Ovary (tissue), 7 donors: ENCODE measurements at regions not wholly inside any gene's neighbourhood (a gene's known extent, or its start where the extent isn't known, plus 50 kb on each side); places are given as distances from the start of the nearest gene placed in this dataset.

Experiments
- DNase-seq, 5 donors: peaks; one replicate each; pipeline ENCODE4 v3.0.0-alpha.2; 2019 to 2020
- H3K27ac ChIP-seq, 2 donors: fragments of 200-600 bp; one replicate each; pipeline versions ENCODE4 v1.5.1 to v1.8.0; 2019 to 2022
- H3K27me3 ChIP-seq: fragments of 200-600 bp; one replicate; pipeline ENCODE4 v1.8.0; 2022
- H3K36me3 ChIP-seq: fragments of 200-600 bp; sonication (generic); one replicate; pipeline ENCODE4 v1.5.1; 2019
- H3K4me1 ChIP-seq: one replicate; pipeline ENCODE4 v1.8.1; 2013; ENCODE audit warnings: mild to moderate bottlenecking, moderate library complexity; ENCODE audit not compliant: insufficient read depth
- H3K4me3 ChIP-seq: fragments of 200-600 bp; sonication (generic); one replicate; pipeline ENCODE4 v1.5.1; 2017
- H3K9me3 ChIP-seq, 2 donors: fragments of 200-600 bp in 1 of 2; sonication (generic) in 1 of 2; one replicate each; pipeline versions ENCODE4 v1.5.1 to v1.8.1; 2013 to 2019; ENCODE audit warnings: mild to moderate bottlenecking in 1 of 2, moderate library complexity in 1 of 2
- EP300 ChIP-seq: sonication (generic); formaldehyde crosslinking; IDR thresholded peaks from one replicate; pipeline ENCODE4 v1.6.1; 2017; ENCODE audit warnings: antibody characterized with exemption
- POLR2A ChIP-seq: fragments of 450-650 bp; IDR thresholded peaks from one replicate; pipeline ENCODE4 v1.6.1; 2017; ENCODE audit warnings: antibody characterized with exemption, mild to moderate bottlenecking, moderate library complexity
- WGBS, 3 donors: extraction: QIAGEN DNeasy Blood & Tissue Kit in 1 of 3; methylation state at CpG; one replicate each; pipeline versions ENCODE4 v1.1.5 to v1.1.7; 2013 to 2017; 5-methylcytosine and 5-hydroxymethylcytosine counted together
- intact Hi-C, 4 donors: fragments of 100-400 bp; cut with DNase I; formaldehyde crosslinking; loops; one replicate each; pipeline versions ENCODE4 v1.11.0 to v1.15.1; 2022 to 2023
- TF ChIP-seq, protein P1 (sequence below), 3 donors: fragments of 450-650 bp in 2 of 3; fragments of 200-600 bp in 1 of 3; IDR thresholded peaks; one replicate each; pipeline versions ENCODE4 v1.5.1 to v1.8.0; 2016 to 2022; ENCODE audit warnings: antibody characterized with exemption in 3 of 3, mild to moderate bottlenecking in 1 of 3
- donor health status: DM: no; HTN: no; CAD: no; lungs with moderate emphysema.
- donor health status: DM: no; HTN: no; CAD: no.
- donor health status: Bipolar disorder and iron deficiency.
- donor health status: DM: no; HTN: no; CAD: no.
- donor health status: DM: yes; HTN: yes; CAD: no.

DNA sequence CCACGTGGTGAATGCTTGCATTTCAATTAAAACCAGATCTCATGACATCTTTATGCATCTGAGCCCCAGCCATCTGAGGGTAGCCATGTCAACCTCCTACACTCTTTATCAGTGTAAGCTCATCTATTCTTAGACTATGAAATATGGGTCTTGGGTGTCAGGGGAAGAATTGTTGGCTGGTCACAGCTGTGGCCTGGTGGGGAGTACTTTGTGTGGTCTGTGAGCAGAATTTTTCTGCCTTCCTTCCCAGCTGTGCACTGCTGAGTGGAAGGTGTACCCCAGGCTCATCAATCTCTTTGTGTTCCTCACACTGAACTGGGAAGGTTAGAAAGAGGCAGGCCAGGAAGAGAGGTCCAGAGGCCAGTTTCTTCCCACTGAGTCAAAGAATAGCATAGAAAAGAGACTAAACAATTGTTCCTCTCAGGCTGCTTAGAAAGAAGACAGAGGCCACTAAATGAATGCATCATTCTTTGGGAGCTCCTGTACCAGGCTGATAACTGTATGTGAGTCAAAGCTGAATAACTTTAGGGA, 202.7 kb upstream of the RGMB start:
- H3K27ac ChIP-seq: no peak overlapping the region
- intact Hi-C loops: no loop called here
- no peak overlapping the region for H3K4me3 ChIP-seq
- TF ChIP-seq EP300 (no peak), POLR2A (no peak)
- TF ChIP-seq, protein P1, sequence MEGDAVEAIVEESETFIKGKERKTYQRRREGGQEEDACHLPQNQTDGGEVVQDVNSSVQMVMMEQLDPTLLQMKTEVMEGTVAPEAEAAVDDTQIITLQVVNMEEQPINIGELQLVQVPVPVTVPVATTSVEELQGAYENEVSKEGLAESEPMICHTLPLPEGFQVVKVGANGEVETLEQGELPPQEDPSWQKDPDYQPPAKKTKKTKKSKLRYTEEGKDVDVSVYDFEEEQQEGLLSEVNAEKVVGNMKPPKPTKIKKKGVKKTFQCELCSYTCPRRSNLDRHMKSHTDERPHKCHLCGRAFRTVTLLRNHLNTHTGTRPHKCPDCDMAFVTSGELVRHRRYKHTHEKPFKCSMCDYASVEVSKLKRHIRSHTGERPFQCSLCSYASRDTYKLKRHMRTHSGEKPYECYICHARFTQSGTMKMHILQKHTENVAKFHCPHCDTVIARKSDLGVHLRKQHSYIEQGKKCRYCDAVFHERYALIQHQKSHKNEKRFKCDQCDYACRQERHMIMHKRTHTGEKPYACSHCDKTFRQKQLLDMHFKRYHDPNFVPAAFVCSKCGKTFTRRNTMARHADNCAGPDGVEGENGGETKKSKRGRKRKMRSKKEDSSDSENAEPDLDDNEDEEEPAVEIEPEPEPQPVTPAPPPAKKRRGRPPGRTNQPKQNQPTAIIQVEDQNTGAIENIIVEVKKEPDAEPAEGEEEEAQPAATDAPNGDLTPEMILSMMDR (IDR thresholded peaks at IDR 0.05): no peak
- H3K27me3 ChIP-seq: no peaks in the 10 kb centered on the region
- no peaks in the 10 kb centered on the region for H3K9me3 ChIP-seq
- DNase-seq: peak in 1 of 5 donors; percentile 9
- no peaks in the 10 kb centered on the region for H3K4me1 ChIP-seq
- 2 to 4% (median 3%) methylated on average over 1 of the region's 1 CpG for WGBS, 3 donors
- H3K36me3 ChIP-seq: no peaks in the 10 kb centered on the region

DNA sequence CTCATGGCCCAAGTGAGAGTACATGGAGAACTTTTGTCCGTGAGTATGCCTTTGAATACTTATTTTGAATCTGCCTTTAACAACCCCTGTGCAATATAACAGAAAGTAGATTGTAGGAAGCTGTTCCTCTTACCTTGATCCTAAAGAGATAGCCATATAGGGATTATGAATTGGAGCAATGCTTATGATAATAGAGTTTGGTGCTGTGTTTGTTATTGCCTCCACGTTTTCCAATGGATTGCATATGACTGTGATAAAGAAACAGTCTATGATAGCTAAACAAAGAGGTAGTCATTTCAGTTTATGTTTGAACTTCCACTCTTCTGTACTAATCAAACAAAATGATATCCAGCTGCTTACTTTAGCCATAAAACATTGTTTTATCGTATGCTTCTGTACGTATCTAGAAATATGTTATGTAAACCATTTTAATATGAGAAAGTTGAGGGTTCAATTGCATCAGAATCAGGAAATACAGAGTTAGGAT, 199.6 kb upstream of the RGMB start:
- TF ChIP-seq, protein P1 (IDR thresholded peaks at IDR 0.05): no peak
- TF ChIP-seq POLR2A: no peak
- WGBS, 3 donors: 56 to 72% (median 68%) methylated on average over 4 of the region's 4 CpGs
- Histone ChIP-seq H3K4me3 (no peak overlapping the region), H3K27me3 (no peaks in the 10 kb centered on the region), H3K4me1 (no peaks in the 10 kb centered on the region), H3K36me3 (no peaks in the 10 kb centered on the region), H3K27ac (no peak overlapping the region), H3K9me3 (no peaks in the 10 kb centered on the region)
- no peak for DNase-seq
- intact Hi-C loops: no loop called here

DNA sequence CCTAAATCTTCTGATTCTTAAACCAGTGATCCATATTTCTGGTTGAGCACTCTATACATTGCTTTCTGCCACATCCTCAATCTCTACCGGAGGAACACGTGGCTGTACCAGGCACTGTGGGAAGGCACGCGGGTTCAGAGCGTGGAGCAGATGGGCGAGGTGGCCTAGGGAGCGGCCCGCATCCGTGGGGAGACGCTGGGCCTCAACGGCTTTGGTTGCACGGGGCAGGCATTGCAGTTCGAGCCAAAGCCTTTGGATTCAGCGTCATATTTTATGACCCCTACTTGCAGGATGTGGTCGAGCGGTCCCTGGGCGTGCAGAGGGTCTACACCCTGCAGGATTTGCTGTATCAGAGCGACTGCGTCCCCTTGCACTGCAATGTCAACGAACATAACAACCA, 197.2 kb upstream of the RGMB start:
- TF ChIP-seq EP300 (no peak), POLR2A (no peak)
- TF ChIP-seq, protein P1 (IDR thresholded peaks at IDR 0.05): no peak
- Histone ChIP-seq H3K4me3 (no peak overlapping the region), H3K27me3 (no peaks in the 10 kb centered on the region), H3K36me3 (no peaks in the 10 kb centered on the region), H3K9me3 (no peaks in the 10 kb centered on the region), H3K27ac (no peak overlapping the region), H3K4me1 (no peaks in the 10 kb centered on the region)
- intact Hi-C loops: no loop called here
- no peak for DNase-seq
- 92 to 95% (median 92%) methylated on average over 20 of the region's 20 CpGs for WGBS, 3 donors

DNA sequence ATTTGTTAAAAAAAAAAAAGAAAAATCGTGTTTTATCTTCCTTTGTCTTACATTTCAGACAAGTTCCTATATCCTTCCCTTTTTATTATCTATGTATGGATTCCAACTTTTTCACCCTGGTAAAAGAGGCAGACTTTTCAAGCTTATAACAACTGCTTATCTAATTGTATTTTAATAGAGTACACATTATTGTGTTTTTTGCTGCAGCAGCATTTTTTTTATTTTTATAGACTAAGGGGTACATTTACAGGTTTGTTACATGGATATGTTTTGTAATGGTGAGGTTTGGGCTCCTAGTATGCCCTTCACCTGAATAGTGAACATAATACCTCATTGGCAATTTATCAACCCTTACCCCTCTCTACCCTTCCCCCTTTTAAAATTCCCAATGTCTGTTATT, 195.0 kb upstream of the RGMB start:
- H3K4me3 ChIP-seq: no peak overlapping the region
- H3K36me3 ChIP-seq: no peaks in the 10 kb centered on the region
- H3K27ac ChIP-seq: no peak overlapping the region
- H3K4me1 ChIP-seq: no peaks in the 10 kb centered on the region
- H3K9me3 ChIP-seq: no peaks in the 10 kb centered on the region
- no peaks in the 10 kb centered on the region for H3K27me3 ChIP-seq
- 67 to 87% (median 71%) methylated on average over 1 of the region's 1 CpG for WGBS, 3 donors
- DNase-seq: no peak
- TF ChIP-seq POLR2A: no peak
- no peak for TF ChIP-seq EP300
- TF ChIP-seq, protein P1 (IDR thresholded peaks at IDR 0.05): no peak
- intact Hi-C loops: no loop called here
